GM23338 (cell line): ENCODE measurements at regions not wholly inside any gene's neighbourhood (a gene's known extent, or its start where the extent isn't known, plus 50 kb on each side); places are given as distances from the start of the nearest gene placed in this dataset.

Experiments
- ATAC-seq: fragments of 200-7000 bp; cut with Tn5 transposase; 3 replicates; pipeline ENCODE4 v1.9.1; 2020
- DNase-seq: peaks from one replicate; pipeline ENCODE4 v3.0.0-alpha.2; 2015; ENCODE audit warnings: low spot score
- H2AFZ ChIP-seq: fragments of 200-600 bp; sonication (generic); 2 replicates; pipeline ENCODE4 v1.8.0; 2016; ENCODE audit warnings: antibody characterized with exemption, mild to moderate bottlenecking, moderate library complexity
- H3F3A ChIP-seq: fragments of 200-600 bp; sonication (generic); replicated peaks from 2 replicates; pipeline ENCODE4 v1.8.0; 2017; ENCODE audit warnings: antibody characterized with exemption, mixed run types, low read depth
- H3K27ac ChIP-seq: fragments of 200-600 bp; sonication (generic); 2 replicates; pipeline ENCODE4 v1.6.1; 2016; ENCODE audit warnings: low read depth
- H3K27me3 ChIP-seq: fragments of 200-600 bp; sonication (generic); 2 replicates; pipeline ENCODE4 v1.8.0; 2016; ENCODE audit warnings: mild to moderate bottlenecking, mixed run types, moderate library complexity; ENCODE audit not compliant: insufficient read depth
- H3K36me3 ChIP-seq: fragments of 200-600 bp; sonication (generic); 2 replicates; pipeline ENCODE4 v1.8.0; 2016; ENCODE audit warnings: mild to moderate bottlenecking; ENCODE audit not compliant: insufficient read depth
- H3K4me1 ChIP-seq: fragments of 200-600 bp; sonication (generic); 2 replicates; pipeline ENCODE4 v1.8.0; 2016; ENCODE audit warnings: mild to moderate bottlenecking, moderate library complexity; ENCODE audit not compliant: insufficient read depth
- H3K4me2 ChIP-seq: fragments of 200-600 bp; sonication (generic); 2 replicates; pipeline ENCODE4 v1.7.1; 2017; ENCODE audit warnings: mixed run types
- H3K4me3 ChIP-seq: fragments of 200-600 bp; sonication (generic); 2 replicates; pipeline ENCODE4 v1.6.1; 2016; ENCODE audit warnings: mixed run types
- H3K79me2 ChIP-seq: fragments of 200-600 bp; sonication (generic); replicated peaks from 2 replicates; pipeline ENCODE4 v1.8.0; 2017; ENCODE audit warnings: mild to moderate bottlenecking; ENCODE audit not compliant: insufficient read depth
- H3K9me2 ChIP-seq: fragments of 200-600 bp; sonication (generic); 2 replicates; pipeline ENCODE4 v1.8.0; 2017; ENCODE audit not compliant: insufficient read depth
- H4K20me1 ChIP-seq: fragments of 200-600 bp; sonication (generic); replicated peaks from 2 replicates; pipeline ENCODE4 v1.8.0; 2017; ENCODE audit warnings: mild to moderate bottlenecking; ENCODE audit not compliant: insufficient read depth
- H3K27ac Mint-ChIP-seq: 2 replicates; pipeline ENCODE4 v1.8.0; 2020; ENCODE audit warnings: inconsistent platforms, mild to moderate bottlenecking, moderate library complexity, mixed read lengths
- H3K27me3 Mint-ChIP-seq: 3 replicates; pipeline ENCODE4 v1.8.0; 2022; ENCODE audit warnings: low read depth, mild to moderate bottlenecking, moderate library complexity, mixed read lengths, inconsistent platforms; ENCODE audit not compliant: insufficient read depth, poor library complexity
- H3K36me3 Mint-ChIP-seq: 3 replicates; pipeline ENCODE4 v1.8.0; 2021; ENCODE audit warnings: low read depth, mild to moderate bottlenecking, inconsistent platforms, moderate library complexity, mixed read lengths
- H3K4me1 Mint-ChIP-seq: 3 replicates; pipeline ENCODE4 v1.8.0; 2020; ENCODE audit warnings: mild to moderate bottlenecking, inconsistent platforms, mixed read lengths
- H3K4me3 Mint-ChIP-seq: 3 replicates; pipeline ENCODE4 v1.8.0; 2021; ENCODE audit warnings: moderate library complexity, mild to moderate bottlenecking, inconsistent platforms, mixed read lengths
- H3K9me3 Mint-ChIP-seq: 3 replicates; pipeline ENCODE4 v1.8.0; 2020; ENCODE audit warnings: moderate library complexity, mild to moderate bottlenecking, inconsistent platforms, mixed read lengths
- CREB1 ChIP-seq: fragments of 250-450 bp; sonication (Bioruptor Pico); IDR thresholded peaks from 2 replicates; pipeline ENCODE4 v1.5.0; 2020; ENCODE audit warnings: low read depth, mild to moderate bottlenecking, moderate library complexity
- CTCF ChIP-seq, 2 experiments: fragments of 200-600 bp in 1 of 2; sonication (generic) in 1 of 2; conservative IDR thresholded peaks; 2 replicates each; pipeline versions ENCODE4 v1.5.1 to v1.6.1; 2016 to 2017; ENCODE audit warnings: antibody characterized with exemption in 2 of 2, low read depth in 2 of 2, mild to moderate bottlenecking in 2 of 2, moderate library complexity in 1 of 2
- EZH2phosphoT487 ChIP-seq: fragments of 200-600 bp; sonication (generic); IDR thresholded peaks from one replicate; pipeline ENCODE4 v1.8.1; 2018; ENCODE audit warnings: antibody characterized with exemption; ENCODE audit not compliant: unreplicated experiment
- JUNB ChIP-seq: IDR thresholded peaks from one replicate; pipeline ENCODE4 v1.6.1; 2016; ENCODE audit warnings: antibody characterized with exemption; ENCODE audit not compliant: unreplicated experiment
- NANOG ChIP-seq: IDR thresholded peaks from 2 replicates; pipeline ENCODE4 v1.6.1; 2016; ENCODE audit warnings: antibody characterized with exemption, borderline replicate concordance
- POLR2AphosphoS5 ChIP-seq: IDR thresholded peaks from 2 replicates; pipeline ENCODE4 v1.6.1; 2016; ENCODE audit warnings: antibody characterized with exemption, low read depth
- STAT1 ChIP-seq: IDR thresholded peaks from one replicate; pipeline ENCODE4 v1.6.1; 2016; ENCODE audit warnings: antibody characterized with exemption; ENCODE audit not compliant: unreplicated experiment
- ZNF114 ChIP-seq: fragments of 250-450 bp; sonication (Bioruptor Pico); IDR thresholded peaks from 2 replicates; pipeline ENCODE4 v1.5.0; 2020; ENCODE audit warnings: mild to moderate bottlenecking, moderate library complexity
- ZNF331 ChIP-seq: fragments of 250-450 bp; sonication (Bioruptor Pico); IDR thresholded peaks from 2 replicates; pipeline ENCODE4 v1.5.0; 2020; ENCODE audit warnings: low read depth, mild to moderate bottlenecking, moderate library complexity
- TF ChIP-seq, protein P1 (sequence below): IDR thresholded peaks from one replicate; pipeline ENCODE4 v1.6.1; 2018; ENCODE audit warnings: antibody characterized with exemption; ENCODE audit not compliant: unreplicated experiment
- TF ChIP-seq, protein P2 (sequence below): fragments of 250-450 bp; sonication (Bioruptor Pico); IDR thresholded peaks from 2 replicates; pipeline ENCODE4 v1.5.0; 2020; ENCODE audit warnings: mild to moderate bottlenecking, moderate library complexity
- TF ChIP-seq, protein P3 (sequence below): IDR thresholded peaks from 2 replicates; pipeline ENCODE4 v1.6.1; 2016; ENCODE audit warnings: antibody characterized with exemption

DNA sequence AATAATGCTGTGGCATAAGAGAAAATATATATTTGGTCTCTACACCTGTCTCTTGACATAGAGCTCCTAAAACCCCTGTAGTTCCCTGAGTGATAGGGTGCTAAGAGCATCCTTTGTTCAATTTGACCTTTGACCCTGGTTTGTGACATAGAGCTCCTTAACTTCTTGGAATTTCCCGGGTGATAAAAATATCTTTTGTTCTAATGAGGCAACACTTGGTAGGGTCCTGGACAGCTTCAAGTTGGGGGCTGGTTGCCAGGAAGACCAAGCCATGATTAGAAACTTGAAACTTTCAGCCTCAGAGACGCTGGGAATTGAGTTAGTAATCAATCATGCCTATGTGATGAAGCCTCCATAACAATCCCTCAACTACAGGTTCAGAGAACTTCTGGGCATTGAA is 105.4 kb downstream of the CASP12 start (continued):
- TF ChIP-seq CTCF (conservative IDR thresholded peaks at IDR 0.05; ENCODE audit: low read depth in 2 of 2) = no peak

DNA sequence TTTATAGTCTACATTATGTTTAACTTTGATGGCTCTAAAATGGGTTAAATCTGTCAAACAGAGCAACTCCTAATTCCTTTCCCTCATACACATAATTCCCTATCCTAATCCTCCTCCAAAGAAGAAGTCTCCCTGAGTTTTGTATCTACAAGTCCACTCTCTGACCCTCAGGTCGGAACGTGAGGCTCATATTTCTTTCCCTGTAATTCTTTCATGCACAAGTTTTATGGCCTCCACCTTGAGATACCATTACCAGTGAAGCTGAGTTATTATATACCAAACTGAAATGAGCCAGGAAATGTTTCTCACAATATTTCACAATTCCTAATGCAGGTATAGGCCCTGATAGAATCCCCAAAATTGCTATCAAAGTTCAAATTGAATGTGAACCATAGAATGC is 106.4 kb downstream of the CASP12 start:
- Histone ChIP-seq H2AFZ (no peak overlapping the region), H4K20me1 (no peaks in the 10 kb centered on the region), H3F3A (no peaks in the 10 kb centered on the region), H3K4me2 (no peak overlapping the region), H3K4me1 (no peaks in the 10 kb centered on the region), H3K9me2 (0 out of 2 replicates have a peak, but pooled peaks cover 4% of the 10 kb centered on the region), H3K27ac (no peak overlapping the region), H3K36me3 (peaks cover 3% of the 10 kb centered on the region; the same call in 1 of the 2 replicates), H3K27me3 (no peaks in the 10 kb centered on the region), H3K4me3 (no peak overlapping the region), H3K79me2 (no peaks in the 10 kb centered on the region)
- DNase-seq (no peak), ATAC-seq (no peak)
- peaks cover 17% of the 10 kb centered on the region for H3K36me3 Mint-ChIP-seq
- H3K27me3 Mint-ChIP-seq = no peaks in the 10 kb centered on the region
- no peak overlapping the region for H3K4me3 Mint-ChIP-seq
- no peak overlapping the region for H3K27ac Mint-ChIP-seq
- H3K4me1 Mint-ChIP-seq = no peaks in the 10 kb centered on the region
- H3K9me3 Mint-ChIP-seq = peaks cover 14% of the 10 kb centered on the region
- no peak for TF ChIP-seq NANOG
- TF ChIP-seq, protein P1, sequence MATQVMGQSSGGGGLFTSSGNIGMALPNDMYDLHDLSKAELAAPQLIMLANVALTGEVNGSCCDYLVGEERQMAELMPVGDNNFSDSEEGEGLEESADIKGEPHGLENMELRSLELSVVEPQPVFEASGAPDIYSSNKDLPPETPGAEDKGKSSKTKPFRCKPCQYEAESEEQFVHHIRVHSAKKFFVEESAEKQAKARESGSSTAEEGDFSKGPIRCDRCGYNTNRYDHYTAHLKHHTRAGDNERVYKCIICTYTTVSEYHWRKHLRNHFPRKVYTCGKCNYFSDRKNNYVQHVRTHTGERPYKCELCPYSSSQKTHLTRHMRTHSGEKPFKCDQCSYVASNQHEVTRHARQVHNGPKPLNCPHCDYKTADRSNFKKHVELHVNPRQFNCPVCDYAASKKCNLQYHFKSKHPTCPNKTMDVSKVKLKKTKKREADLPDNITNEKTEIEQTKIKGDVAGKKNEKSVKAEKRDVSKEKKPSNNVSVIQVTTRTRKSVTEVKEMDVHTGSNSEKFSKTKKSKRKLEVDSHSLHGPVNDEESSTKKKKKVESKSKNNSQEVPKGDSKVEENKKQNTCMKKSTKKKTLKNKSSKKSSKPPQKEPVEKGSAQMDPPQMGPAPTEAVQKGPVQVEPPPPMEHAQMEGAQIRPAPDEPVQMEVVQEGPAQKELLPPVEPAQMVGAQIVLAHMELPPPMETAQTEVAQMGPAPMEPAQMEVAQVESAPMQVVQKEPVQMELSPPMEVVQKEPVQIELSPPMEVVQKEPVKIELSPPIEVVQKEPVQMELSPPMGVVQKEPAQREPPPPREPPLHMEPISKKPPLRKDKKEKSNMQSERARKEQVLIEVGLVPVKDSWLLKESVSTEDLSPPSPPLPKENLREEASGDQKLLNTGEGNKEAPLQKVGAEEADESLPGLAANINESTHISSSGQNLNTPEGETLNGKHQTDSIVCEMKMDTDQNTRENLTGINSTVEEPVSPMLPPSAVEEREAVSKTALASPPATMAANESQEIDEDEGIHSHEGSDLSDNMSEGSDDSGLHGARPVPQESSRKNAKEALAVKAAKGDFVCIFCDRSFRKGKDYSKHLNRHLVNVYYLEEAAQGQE = no peak
- no peak for TF ChIP-seq EZH2phosphoT487
- TF ChIP-seq POLR2AphosphoS5 = no peak
- TF ChIP-seq, protein P2, sequence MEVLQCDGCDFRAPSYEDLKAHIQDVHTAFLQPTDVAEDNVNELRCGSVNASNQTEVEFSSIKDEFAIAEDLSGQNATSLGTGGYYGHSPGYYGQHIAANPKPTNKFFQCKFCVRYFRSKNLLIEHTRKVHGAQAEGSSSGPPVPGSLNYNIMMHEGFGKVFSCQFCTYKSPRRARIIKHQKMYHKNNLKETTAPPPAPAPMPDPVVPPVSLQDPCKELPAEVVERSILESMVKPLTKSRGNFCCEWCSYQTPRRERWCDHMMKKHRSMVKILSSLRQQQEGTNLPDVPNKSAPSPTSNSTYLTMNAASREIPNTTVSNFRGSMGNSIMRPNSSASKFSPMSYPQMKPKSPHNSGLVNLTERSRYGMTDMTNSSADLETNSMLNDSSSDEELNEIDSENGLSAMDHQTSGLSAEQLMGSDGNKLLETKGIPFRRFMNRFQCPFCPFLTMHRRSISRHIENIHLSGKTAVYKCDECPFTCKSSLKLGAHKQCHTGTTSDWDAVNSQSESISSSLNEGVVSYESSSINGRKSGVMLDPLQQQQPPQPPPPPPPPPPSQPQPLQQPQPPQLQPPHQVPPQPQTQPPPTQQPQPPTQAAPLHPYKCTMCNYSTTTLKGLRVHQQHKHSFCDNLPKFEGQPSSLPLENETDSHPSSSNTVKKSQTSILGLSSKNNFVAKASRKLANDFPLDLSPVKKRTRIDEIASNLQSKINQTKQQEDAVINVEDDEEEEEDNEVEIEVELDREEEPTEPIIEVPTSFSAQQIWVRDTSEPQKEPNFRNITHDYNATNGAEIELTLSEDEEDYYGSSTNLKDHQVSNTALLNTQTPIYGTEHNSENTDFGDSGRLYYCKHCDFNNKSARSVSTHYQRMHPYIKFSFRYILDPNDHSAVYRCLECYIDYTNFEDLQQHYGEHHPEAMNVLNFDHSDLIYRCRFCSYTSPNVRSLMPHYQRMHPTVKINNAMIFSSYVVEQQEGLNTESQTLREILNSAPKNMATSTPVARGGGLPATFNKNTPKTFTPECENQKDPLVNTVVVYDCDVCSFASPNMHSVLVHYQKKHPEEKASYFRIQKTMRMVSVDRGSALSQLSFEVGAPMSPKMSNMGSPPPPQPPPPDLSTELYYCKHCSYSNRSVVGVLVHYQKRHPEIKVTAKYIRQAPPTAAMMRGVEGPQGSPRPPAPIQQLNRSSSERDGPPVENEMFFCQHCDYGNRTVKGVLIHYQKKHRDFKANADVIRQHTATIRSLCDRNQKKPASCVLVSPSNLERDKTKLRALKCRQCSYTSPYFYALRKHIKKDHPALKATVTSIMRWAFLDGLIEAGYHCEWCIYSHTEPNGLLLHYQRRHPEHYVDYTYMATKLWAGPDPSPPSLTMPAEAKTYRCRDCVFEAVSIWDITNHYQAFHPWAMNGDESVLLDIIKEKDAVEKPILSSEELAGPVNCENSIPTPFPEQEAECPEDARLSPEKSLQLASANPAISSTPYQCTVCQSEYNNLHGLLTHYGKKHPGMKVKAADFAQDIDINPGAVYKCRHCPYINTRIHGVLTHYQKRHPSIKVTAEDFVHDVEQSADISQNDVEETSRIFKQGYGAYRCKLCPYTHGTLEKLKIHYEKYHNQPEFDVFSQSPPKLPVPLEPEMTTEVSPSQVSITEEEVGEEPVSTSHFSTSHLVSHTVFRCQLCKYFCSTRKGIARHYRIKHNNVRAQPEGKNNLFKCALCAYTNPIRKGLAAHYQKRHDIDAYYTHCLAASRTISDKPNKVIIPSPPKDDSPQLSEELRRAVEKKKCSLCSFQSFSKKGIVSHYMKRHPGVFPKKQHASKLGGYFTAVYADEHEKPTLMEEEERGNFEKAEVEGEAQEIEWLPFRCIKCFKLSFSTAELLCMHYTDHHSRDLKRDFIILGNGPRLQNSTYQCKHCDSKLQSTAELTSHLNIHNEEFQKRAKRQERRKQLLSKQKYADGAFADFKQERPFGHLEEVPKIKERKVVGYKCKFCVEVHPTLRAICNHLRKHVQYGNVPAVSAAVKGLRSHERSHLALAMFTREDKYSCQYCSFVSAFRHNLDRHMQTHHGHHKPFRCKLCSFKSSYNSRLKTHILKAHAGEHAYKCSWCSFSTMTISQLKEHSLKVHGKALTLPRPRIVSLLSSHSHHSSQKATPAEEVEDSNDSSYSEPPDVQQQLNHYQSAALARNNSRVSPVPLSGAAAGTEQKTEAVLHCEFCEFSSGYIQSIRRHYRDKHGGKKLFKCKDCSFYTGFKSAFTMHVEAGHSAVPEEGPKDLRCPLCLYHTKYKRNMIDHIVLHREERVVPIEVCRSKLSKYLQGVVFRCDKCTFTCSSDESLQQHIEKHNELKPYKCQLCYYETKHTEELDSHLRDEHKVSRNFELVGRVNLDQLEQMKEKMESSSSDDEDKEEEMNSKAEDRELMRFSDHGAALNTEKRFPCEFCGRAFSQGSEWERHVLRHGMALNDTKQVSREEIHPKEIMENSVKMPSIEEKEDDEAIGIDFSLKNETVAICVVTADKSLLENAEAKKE (CRISPR knock-in tag) = no peak
- TF ChIP-seq ZNF331 (CRISPR knock-in tag) = no peak
- TF ChIP-seq STAT1 = no peak
- no peak for TF ChIP-seq ZNF114
- TF ChIP-seq CREB1 (CRISPR knock-in tag) = no peak
- no peak for TF ChIP-seq JUNB
- TF ChIP-seq, protein P3, sequence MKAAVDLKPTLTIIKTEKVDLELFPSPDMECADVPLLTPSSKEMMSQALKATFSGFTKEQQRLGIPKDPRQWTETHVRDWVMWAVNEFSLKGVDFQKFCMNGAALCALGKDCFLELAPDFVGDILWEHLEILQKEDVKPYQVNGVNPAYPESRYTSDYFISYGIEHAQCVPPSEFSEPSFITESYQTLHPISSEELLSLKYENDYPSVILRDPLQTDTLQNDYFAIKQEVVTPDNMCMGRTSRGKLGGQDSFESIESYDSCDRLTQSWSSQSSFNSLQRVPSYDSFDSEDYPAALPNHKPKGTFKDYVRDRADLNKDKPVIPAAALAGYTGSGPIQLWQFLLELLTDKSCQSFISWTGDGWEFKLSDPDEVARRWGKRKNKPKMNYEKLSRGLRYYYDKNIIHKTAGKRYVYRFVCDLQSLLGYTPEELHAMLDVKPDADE = no peak
